HG03378 (cell line): ENCODE measurements at regions not wholly inside any gene's neighbourhood (a gene's known extent, or its start where the extent isn't known, plus 50 kb on each side); places are given as distances from the start of the nearest gene placed in this dataset.
"Not testable (repeated sequence)": the region's sequence is repeated elsewhere in the genome, so short reads cannot be mapped to it uniquely, and the experiment has no call there.

ENCODE experiments used
- ATAC-seq: cut with Tn5 transposase; IDR thresholded peaks from one replicate; pipeline ENCODE4 v1.9.1; 2021; ENCODE audit warnings: mild to moderate bottlenecking, moderate library complexity; ENCODE audit not compliant: unreplicated experiment

- no peak for ATAC-seq
Measured at GRCh38 chr2:83471655-83472054, 987.4 kb downstream of the SUCLG1 start.

GRCh38 chr2:83470928-83471327 lies 988.2 kb downstream of the SUCLG1 start:
- ATAC-seq = no peak

GRCh38 chr2:83464444-83464843 lies 994.6 kb downstream of the SUCLG1 start:
- no peak for ATAC-seq

GRCh38 chr2:83462881-83463280 lies 996.2 kb downstream of the SUCLG1 start:
- ATAC-seq = no peak

- ATAC-seq = no peak
Measured at GRCh38 chr2:83461135-83461534, 997.9 kb downstream of the SUCLG1 start.

- ATAC-seq = no peak
Measured at GRCh38 chr2:83459456-83459855, 999.6 kb downstream of the SUCLG1 start.

- ATAC-seq = no peak
Measured at GRCh38 chr2:83435989-83436388, 1023.1 kb downstream of the SUCLG1 start.

GRCh38 chr2:83420993-83421392 lies 1038.1 kb downstream of the SUCLG1 start:
- no peak for ATAC-seq

- no peak for ATAC-seq
Measured at GRCh38 chr2:83394134-83394904, 1064.8 kb downstream of the SUCLG1 start.

- no peak for ATAC-seq
Measured at GRCh38 chr2:83388804-83389203, 1070.3 kb downstream of the SUCLG1 start.

- no peak for ATAC-seq
Measured at GRCh38 chr2:83386549-83386948, 1072.5 kb downstream of the SUCLG1 start.

- no peak for ATAC-seq
Measured at GRCh38 chr2:83378921-83379320, 1080.2 kb downstream of the SUCLG1 start.

- ATAC-seq = no peak
Measured at GRCh38 chr2:83376731-83377130, 1082.3 kb downstream of the SUCLG1 start.

GRCh38 chr2:83370419-83370762 lies 1088.7 kb downstream of the SUCLG1 start:
- ATAC-seq = no peak

- ATAC-seq = no peak
Measured at GRCh38 chr2:83369601-83370418, 1089.3 kb downstream of the SUCLG1 start.

GRCh38 chr2:83368916-83369315 lies 1090.2 kb downstream of the SUCLG1 start:
- ATAC-seq = no peak

GRCh38 chr2:83368461-83368860 lies 1090.6 kb downstream of the SUCLG1 start:
- ATAC-seq = no peak

GRCh38 chr2:83365476-83365875 lies 1093.6 kb downstream of the SUCLG1 start:
- no peak for ATAC-seq

GRCh38 chr2:83364264-83364663 lies 1094.8 kb downstream of the SUCLG1 start:
- ATAC-seq = no peak

GRCh38 chr2:83363138-83363537 lies 1095.9 kb downstream of the SUCLG1 start:
- ATAC-seq = not testable (repeated sequence)

GRCh38 chr2:83359336-83359735 lies 1099.7 kb downstream of the SUCLG1 start:
- no peak for ATAC-seq

GRCh38 chr2:83342860-83343329 lies 1116.2 kb downstream of the SUCLG1 start:
- no peak for ATAC-seq
